DND-41 (cell line): ENCODE measurements at regions not wholly inside any gene's neighbourhood (a gene's known extent, or its start where the extent isn't known, plus 50 kb on each side); places are given as distances from the start of the nearest gene placed in this dataset.

Experiments used
- ATAC-seq: fragments of 200-7000 bp; cut with Tn5 transposase; 3 replicates; pipeline ENCODE4 v1.9.1; 2021; ENCODE audit warnings: low read depth; ENCODE audit not compliant: insufficient read depth
- DNase-seq: peaks from one replicate; pipeline ENCODE4 v3.0.0-alpha.2; 2020
- H2AFZ ChIP-seq: 2 replicates; pipeline ENCODE4 v1.6.0; 2012; ENCODE audit warnings: low read depth, low read length
- H3K27ac ChIP-seq: 2 replicates; pipeline ENCODE4 v1.5.1; 2012; ENCODE audit warnings: low read length, inconsistent platforms
- H3K27me3 ChIP-seq: fragments of 200-600 bp; sonication (generic); 2 replicates; pipeline ENCODE4 v1.6.0; 2012; ENCODE audit warnings: low read length, mild to moderate bottlenecking, inconsistent platforms; ENCODE audit not compliant: insufficient read depth, poor library complexity
- H3K36me3 ChIP-seq: 2 replicates; pipeline ENCODE4 v1.5.1; 2012; ENCODE audit warnings: low read length, inconsistent platforms; ENCODE audit not compliant: insufficient read depth
- H3K4me1 ChIP-seq: 2 replicates; pipeline ENCODE4 v1.5.1; 2012; ENCODE audit warnings: mild to moderate bottlenecking, low read length; ENCODE audit not compliant: insufficient read depth
- H3K4me2 ChIP-seq: 2 replicates; pipeline ENCODE4 v1.6.0; 2012; ENCODE audit warnings: mild to moderate bottlenecking, moderate library complexity, low read length, inconsistent platforms; ENCODE audit not compliant: insufficient read depth
- H3K4me3 ChIP-seq, 2 experiments: fragments of 200-600 bp in 1 of 2; shearing (Covaris generic) in 1 of 2; 2 replicates each; pipeline ENCODE4 v1.5.1; 2012 to 2016; ENCODE audit warnings: inconsistent platforms in 2 of 2, low read length in 2 of 2, mild to moderate bottlenecking in 2 of 2, low read depth in 1 of 2, moderate library complexity in 1 of 2
- H3K79me2 ChIP-seq: 2 replicates; pipeline ENCODE4 v1.6.0; 2012; ENCODE audit warnings: low read length, inconsistent platforms; ENCODE audit not compliant: insufficient read depth
- H3K9ac ChIP-seq: 2 replicates; pipeline ENCODE4 v1.6.0; 2012; ENCODE audit warnings: low read depth, mild to moderate bottlenecking, inconsistent platforms, low read length, moderate library complexity
- H3K9me3 ChIP-seq: 2 replicates; pipeline ENCODE4 v1.5.1; 2012; ENCODE audit warnings: low read length, moderate library complexity, mild to moderate bottlenecking, inconsistent platforms; ENCODE audit not compliant: insufficient read depth, severe bottlenecking
- H4K20me1 ChIP-seq: 2 replicates; pipeline ENCODE4 v1.6.0; 2012; ENCODE audit warnings: low read length; ENCODE audit not compliant: insufficient read depth
- EZH2 ChIP-seq: IDR thresholded peaks from 3 replicates; pipeline ENCODE4 v1.6.1; 2012; ENCODE audit warnings: borderline replicate concordance, low read depth, mild to moderate bottlenecking, moderate library complexity, low read length, inconsistent platforms; ENCODE audit not compliant: severe bottlenecking
- TF ChIP-seq, protein P1 (sequence below): IDR thresholded peaks from 2 replicates; pipeline ENCODE4 v1.5.1; 2012; ENCODE audit warnings: borderline replicate concordance, low read length, moderate library complexity, mild to moderate bottlenecking; ENCODE audit not compliant: poor library complexity, severe bottlenecking; ENCODE audit errors: extremely low read depth

GRCh38 chr14:22456998-22457594 lies 131.9 kb downstream of the DAD1 start:
- H3K4me2 ChIP-seq: peak overlapping the region; percentile 51; the same call in 1 of the 2 replicates
- no peak for TF ChIP-seq EZH2
- TF ChIP-seq, protein P1, sequence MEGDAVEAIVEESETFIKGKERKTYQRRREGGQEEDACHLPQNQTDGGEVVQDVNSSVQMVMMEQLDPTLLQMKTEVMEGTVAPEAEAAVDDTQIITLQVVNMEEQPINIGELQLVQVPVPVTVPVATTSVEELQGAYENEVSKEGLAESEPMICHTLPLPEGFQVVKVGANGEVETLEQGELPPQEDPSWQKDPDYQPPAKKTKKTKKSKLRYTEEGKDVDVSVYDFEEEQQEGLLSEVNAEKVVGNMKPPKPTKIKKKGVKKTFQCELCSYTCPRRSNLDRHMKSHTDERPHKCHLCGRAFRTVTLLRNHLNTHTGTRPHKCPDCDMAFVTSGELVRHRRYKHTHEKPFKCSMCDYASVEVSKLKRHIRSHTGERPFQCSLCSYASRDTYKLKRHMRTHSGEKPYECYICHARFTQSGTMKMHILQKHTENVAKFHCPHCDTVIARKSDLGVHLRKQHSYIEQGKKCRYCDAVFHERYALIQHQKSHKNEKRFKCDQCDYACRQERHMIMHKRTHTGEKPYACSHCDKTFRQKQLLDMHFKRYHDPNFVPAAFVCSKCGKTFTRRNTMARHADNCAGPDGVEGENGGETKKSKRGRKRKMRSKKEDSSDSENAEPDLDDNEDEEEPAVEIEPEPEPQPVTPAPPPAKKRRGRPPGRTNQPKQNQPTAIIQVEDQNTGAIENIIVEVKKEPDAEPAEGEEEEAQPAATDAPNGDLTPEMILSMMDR: no peak
- no peaks in the 10 kb centered on the region for H3K9me3 ChIP-seq
- H3K79me2 ChIP-seq: peaks cover 70% of the 10 kb centered on the region
- peak overlapping the region in 1 of 2 experiments; percentile 2; a peak in 1 of 4 replicates for H3K4me3 ChIP-seq
- peak overlapping the region; percentile 95 for H3K27ac ChIP-seq
- H4K20me1 ChIP-seq: no peaks in the 10 kb centered on the region
- H3K36me3 ChIP-seq: peaks cover 23% of the 10 kb centered on the region
- no peaks in the 10 kb centered on the region for H3K27me3 ChIP-seq
- no peak for DNase-seq
- 0 out of 2 replicates have a peak overlapping the region, but pooled peaks have one; percentile 52 for H3K9ac ChIP-seq
- no peak for ATAC-seq
- H2AFZ ChIP-seq: no peak overlapping the region
- peaks cover 100% of the 10 kb centered on the region for H3K4me1 ChIP-seq

DNA sequence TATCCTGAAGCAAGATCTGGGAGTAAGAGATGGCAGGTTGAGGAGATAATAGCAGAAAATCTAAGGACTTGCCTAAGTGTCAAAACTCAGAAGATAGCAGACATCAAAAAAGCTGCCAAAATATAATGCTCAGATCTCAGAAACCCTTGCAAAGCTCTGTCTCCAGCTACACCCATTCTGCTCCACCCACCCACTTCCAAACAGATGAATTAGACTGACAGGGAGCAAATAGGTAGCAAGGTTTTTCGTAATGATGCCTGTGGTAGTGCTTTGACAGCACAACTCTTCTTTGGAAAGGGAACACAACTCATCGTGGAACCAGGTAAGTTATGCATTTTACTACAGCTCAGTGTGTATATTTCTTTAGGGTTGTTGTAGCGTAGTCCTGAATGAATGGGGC lies 132.6 kb downstream of the DAD1 start:
- H4K20me1 ChIP-seq: no peaks in the 10 kb centered on the region
- peaks cover 99% of the 10 kb centered on the region for H3K4me1 ChIP-seq
- 0 out of 2 replicates have a peak overlapping the region, but pooled peaks have one; percentile 52 for H3K9ac ChIP-seq
- H3K27me3 ChIP-seq: no peaks in the 10 kb centered on the region
- TF ChIP-seq, protein P1: no peak
- no peak for TF ChIP-seq EZH2
- no peak overlapping the region for H2AFZ ChIP-seq
- H3K79me2 ChIP-seq: peaks cover 70% of the 10 kb centered on the region
- H3K36me3 ChIP-seq: peaks cover 21% of the 10 kb centered on the region
- DNase-seq (no peak), ATAC-seq (no peak)
- H3K4me2 ChIP-seq: peak overlapping the region; percentile 51
- peak overlapping the region; percentile 59 for H3K27ac ChIP-seq
- H3K4me3 ChIP-seq: no peak overlapping the region; a peak in 1 of 4 replicates
- H3K9me3 ChIP-seq: no peaks in the 10 kb centered on the region

DNA sequence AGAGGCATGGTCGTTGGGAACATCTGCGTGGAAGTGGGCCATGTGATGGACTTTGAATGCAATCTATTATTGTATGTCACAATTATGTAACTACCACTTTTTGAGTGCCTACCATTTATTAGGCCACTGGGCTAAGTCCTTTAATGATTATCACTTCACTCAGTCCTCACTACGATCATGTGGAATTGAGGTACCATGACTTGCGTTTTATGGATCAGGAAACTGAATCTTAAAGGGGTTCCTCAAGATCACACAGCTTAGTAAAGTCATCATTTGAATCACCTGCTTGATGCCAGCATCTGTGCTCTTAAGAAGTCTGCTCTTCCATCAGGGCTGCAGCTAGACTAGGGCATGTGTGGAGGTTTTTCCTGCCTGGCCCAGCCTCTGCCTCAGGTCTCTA lies 136.7 kb downstream of the DAD1 start:
- Histone ChIP-seq H2AFZ (no peak overlapping the region), H3K79me2 (peaks cover 71% of the 10 kb centered on the region), H3K4me3 (peak overlapping the region; percentile 27 to 67; a peak in 3 of 4 replicates), H3K36me3 (peaks cover 21% of the 10 kb centered on the region), H3K9ac (peak overlapping the region; percentile 65), H3K9me3 (no peaks in the 10 kb centered on the region), H3K27me3 (no peaks in the 10 kb centered on the region), H3K4me2 (peak overlapping the region; percentile 67), H3K4me1 (peaks cover 72% of the 10 kb centered on the region), H3K27ac (peak overlapping the region; percentile 87), H4K20me1 (no peaks in the 10 kb centered on the region)
- TF ChIP-seq, protein P1: no peak
- no peak for TF ChIP-seq EZH2
- ATAC-seq: peak; percentile 42; the same call in 2 of the 3 replicates
- DNase-seq: peak; percentile 39
